Spleen (tissue), 7 donors: ENCODE measurements at regions not wholly inside any gene's neighbourhood (a gene's known extent, or its start where the extent isn't known, plus 50 kb on each side); places are given as distances from the start of the nearest gene placed in this dataset.

Source experiments
- POLR2A ChIP-seq, 3 donors: fragments of 450-650 bp; IDR thresholded peaks; one replicate each; pipeline ENCODE4 v1.5.1; 2017; ENCODE audit warnings: antibody characterized with exemption in 3 of 3, mild to moderate bottlenecking in 1 of 3
- TF ChIP-seq, protein P1 (sequence below), 11 experiments: fragments of 200-600 bp in 7 of 11; fragments of 450-650 bp in 4 of 11; sonication (generic) in 4 of 11; IDR thresholded peaks in 8 of 11; conservative IDR thresholded peaks in 3 of 11; 1 replicate in 7 of 11; 2 replicates in 4 of 11; pipeline versions ENCODE4 v1.4.0 to v1.8.0; 2016 to 2021; ENCODE audit warnings: antibody characterized with exemption in 11 of 11, inconsistent platforms in 4 of 11, mild to moderate bottlenecking in 1 of 11
- donor health status: DM: no; HTN: no; CAD: no; lungs with moderate emphysema.
- donor health status: DM: no; HTN: no; CAD: no.
- donor health status: DM: no; HTN: no; CAD: no.

DNA sequence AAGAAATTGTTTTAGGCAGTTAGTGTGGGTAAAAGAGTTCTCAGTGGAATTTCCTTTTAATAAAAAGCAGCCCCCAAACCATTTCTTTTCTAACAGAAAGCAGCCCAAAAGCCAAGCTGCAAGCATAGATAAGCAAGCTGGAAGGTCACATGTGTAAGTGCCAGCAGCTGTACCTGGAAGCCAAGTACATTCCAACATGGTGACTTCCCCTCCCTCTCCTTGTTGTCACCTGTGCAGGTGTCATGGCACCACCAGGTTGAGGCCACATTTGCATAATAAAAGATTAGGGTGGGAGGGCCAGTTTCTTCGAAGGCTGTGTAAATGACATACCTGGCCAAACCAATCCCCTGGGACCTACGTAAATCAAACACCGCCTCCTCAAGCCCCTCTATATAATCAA lies 240.3 kb upstream of the RAB4A start:
- TF ChIP-seq, protein P1, sequence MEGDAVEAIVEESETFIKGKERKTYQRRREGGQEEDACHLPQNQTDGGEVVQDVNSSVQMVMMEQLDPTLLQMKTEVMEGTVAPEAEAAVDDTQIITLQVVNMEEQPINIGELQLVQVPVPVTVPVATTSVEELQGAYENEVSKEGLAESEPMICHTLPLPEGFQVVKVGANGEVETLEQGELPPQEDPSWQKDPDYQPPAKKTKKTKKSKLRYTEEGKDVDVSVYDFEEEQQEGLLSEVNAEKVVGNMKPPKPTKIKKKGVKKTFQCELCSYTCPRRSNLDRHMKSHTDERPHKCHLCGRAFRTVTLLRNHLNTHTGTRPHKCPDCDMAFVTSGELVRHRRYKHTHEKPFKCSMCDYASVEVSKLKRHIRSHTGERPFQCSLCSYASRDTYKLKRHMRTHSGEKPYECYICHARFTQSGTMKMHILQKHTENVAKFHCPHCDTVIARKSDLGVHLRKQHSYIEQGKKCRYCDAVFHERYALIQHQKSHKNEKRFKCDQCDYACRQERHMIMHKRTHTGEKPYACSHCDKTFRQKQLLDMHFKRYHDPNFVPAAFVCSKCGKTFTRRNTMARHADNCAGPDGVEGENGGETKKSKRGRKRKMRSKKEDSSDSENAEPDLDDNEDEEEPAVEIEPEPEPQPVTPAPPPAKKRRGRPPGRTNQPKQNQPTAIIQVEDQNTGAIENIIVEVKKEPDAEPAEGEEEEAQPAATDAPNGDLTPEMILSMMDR (IDR thresholded peaks at IDR 0.05 in 8 of 11, conservative IDR thresholded peaks at IDR 0.05 in 3 of 11) = no peak
- no peak for TF ChIP-seq POLR2A (IDR thresholded peaks at IDR 0.05)
